Activated CD4-positive, alpha-beta memory T cell treated with anti-CD3 and anti-CD28 coated beads for 36 hours (primary cell): ENCODE measurements at regions not wholly inside any gene's neighbourhood (a gene's known extent, or its start where the extent isn't known, plus 50 kb on each side); places are given as distances from the start of the nearest gene placed in this dataset. TPM values are rescaled to one million over a fixed set of nuclear protein-coding genes. Genes with fewer than 3 reads are reported as not detected.

Experiments
- CTCF ChIA-PET: fragments of 350-600 bp; sonication (Branson Sonifier 250); formaldehyde crosslinking; loops from one replicate; lab custom pipeline; 2021; ENCODE audit warnings: antibody characterized with exemption, inconsistent platforms; lab: Charles Lee
- POLR2A ChIA-PET: fragments of 350-600 bp; sonication (Branson Sonifier 250); formaldehyde crosslinking; loops from one replicate; lab custom pipeline; 2021; ENCODE audit warnings: antibody characterized with exemption; lab: Charles Lee
- DNase-seq: peaks from one replicate; pipeline ENCODE4 v3.0.0-alpha.2; 2020
- H3K27ac Mint-ChIP-seq: one replicate; pipeline ENCODE4 v1.8.0; 2021; ENCODE audit warnings: mixed read lengths
- H3K27me3 Mint-ChIP-seq: one replicate; pipeline ENCODE4 v1.8.0; 2021; ENCODE audit warnings: mixed read lengths
- H3K36me3 Mint-ChIP-seq: one replicate; pipeline ENCODE4 v1.8.0; 2021; ENCODE audit warnings: mixed read lengths
- H3K4me1 Mint-ChIP-seq: one replicate; pipeline ENCODE4 v1.8.0; 2021; ENCODE audit warnings: low read depth, mixed read lengths
- H3K4me3 Mint-ChIP-seq: one replicate; pipeline ENCODE4 v1.8.0; 2021; ENCODE audit warnings: mild to moderate bottlenecking, mixed read lengths
- H3K9me3 Mint-ChIP-seq: one replicate; pipeline ENCODE4 v1.8.0; 2021; ENCODE audit warnings: mixed read lengths
- intact Hi-C: fragments of 100-400 bp; cut with micrococcal nuclease; formaldehyde crosslinking; loops from one replicate; pipeline ENCODE4 v1.15.1; 2023
- microRNA-seq: library from miRNA; unstranded; fragments of <30 nt; microRNA quantifications from one replicate; pipeline ENCODE4 v1.2.0, GENCODE V29; 2022; ENCODE audit warnings: borderline number of aligned reads, borderline microRNAs expressed, borderline replicate concordance

GRCh38 chr20:61192337-61192950 lies 59.6 kb upstream of the CDH4 start:
- ChIA-PET CTCF (no interaction called here), POLR2A (no interaction called here)
- Mint-ChIP-seq H3K36me3 (no peaks in the 10 kb centered on the region), H3K27me3 (peaks cover 6% of the 10 kb centered on the region), H3K27ac (no peak overlapping the region), H3K4me1 (no peaks in the 10 kb centered on the region), H3K4me3 (no peak overlapping the region), H3K9me3 (no peaks in the 10 kb centered on the region)
- DNase-seq = no peak
- intact Hi-C loops = no loop called here

GRCh38 chr20:61193164-61193563 lies 58.9 kb upstream of the CDH4 start:
- H3K4me3 Mint-ChIP-seq = no peak overlapping the region
- ChIA-PET CTCF (no interaction called here), POLR2A (no interaction called here)
- H3K36me3 Mint-ChIP-seq = no peaks in the 10 kb centered on the region
- H3K4me1 Mint-ChIP-seq = no peaks in the 10 kb centered on the region
- no peak for DNase-seq
- intact Hi-C loops = no loop called here
- peaks cover 6% of the 10 kb centered on the region for H3K27me3 Mint-ChIP-seq
- H3K9me3 Mint-ChIP-seq = no peaks in the 10 kb centered on the region
- no peak overlapping the region for H3K27ac Mint-ChIP-seq

Small RNA genes in the stretch of these regions (microRNA-seq; reads per million reads assigned to microRNA genes)
- gene MIR4533 = not detected
- gene MIR548AG2 = not detected
- gene MIR646 = not detected
